Psoas muscle (tissue), 7 donors: ENCODE measurements at regions not wholly inside any gene's neighbourhood (a gene's known extent, or its start where the extent isn't known, plus 50 kb on each side); places are given as distances from the start of the nearest gene placed in this dataset.

Experiments
- ATAC-seq, 4 donors: fragments of 200-7000 bp; cut with Tn5 transposase; one replicate each; pipeline ENCODE4 v1.9.1; 2020; ENCODE audit warnings: moderate library complexity in 3 of 4, mild to moderate bottlenecking in 2 of 4
- DNase-seq, 2 donors: peaks; one replicate each; pipeline ENCODE4 v3.0.0-alpha.2; 2020
- H3K27ac ChIP-seq: fragments of 200-600 bp; one replicate; pipeline ENCODE4 v1.8.0; 2022
- H3K27me3 ChIP-seq, 3 donors: fragments of 200-600 bp in 1 of 3; one replicate each; pipeline versions ENCODE4 v1.6.1 to v1.8.0; 2013 to 2022; ENCODE audit warnings: low read length in 2 of 3, mild to moderate bottlenecking in 2 of 3, moderate library complexity in 1 of 3; ENCODE audit not compliant: insufficient read depth in 3 of 3
- H3K36me3 ChIP-seq, 2 donors: fragments of 200-600 bp in 1 of 2; one replicate each; pipeline versions ENCODE4 v1.6.1 to v1.8.0; 2013 to 2022; ENCODE audit warnings: low read depth in 1 of 2, mild to moderate bottlenecking in 1 of 2, moderate library complexity in 1 of 2; ENCODE audit not compliant: insufficient read depth in 1 of 2
- H3K4me1 ChIP-seq: fragments of 200-600 bp; one replicate; pipeline ENCODE4 v1.8.0; 2022
- H3K4me3 ChIP-seq: fragments of 200-600 bp; one replicate; pipeline ENCODE4 v1.8.0; 2022; ENCODE audit warnings: mild to moderate bottlenecking
- H3K9me3 ChIP-seq: fragments of 200-600 bp; one replicate; pipeline ENCODE4 v1.8.0; 2022
- CTCF ChIP-seq: fragments of 200-600 bp; IDR thresholded peaks from one replicate; pipeline ENCODE4 v1.8.0; 2022; ENCODE audit warnings: antibody characterized with exemption
- WGBS, 3 donors: extraction: QIAGEN DNeasy Blood & Tissue Kit; methylation state at CpG; one replicate each; pipeline versions ENCODE4 v1.1.6 to v1.1.7; 2013; 5-methylcytosine and 5-hydroxymethylcytosine counted together
- intact Hi-C, 2 donors: fragments of 100-400 bp; cut with DNase I; formaldehyde crosslinking; loops; one replicate each; pipeline versions ENCODE4 v1.11.0 to v1.14.2; 2022
- donor health status: healthy with polysubstance abuse.
- donor health status: DM: no; HTN: no; CAD: no; lungs with moderate emphysema.
- donor health status: Bipolar disorder and iron deficiency.
- donor health status: healthy.
- donor health status: DM: yes; HTN: yes; CAD: no.
- donor health status: DM: no; HTN: no; CAD: no.
- donor health status: DM: yes; HTN: yes; CAD: no.

- H3K4me3 ChIP-seq: no peak overlapping the region
- H3K4me1 ChIP-seq: no peaks in the 10 kb centered on the region
- intact Hi-C loops: no loop called here
- H3K9me3 ChIP-seq: no peaks in the 10 kb centered on the region
- no peaks in the 10 kb centered on the region for H3K36me3 ChIP-seq
- no peak for ATAC-seq
- no peak overlapping the region for H3K27ac ChIP-seq
- WGBS, 3 donors: 89 to 92% (median 89%) methylated on average over 2 of the region's 2 CpGs
- no peaks in the 10 kb centered on the region for H3K27me3 ChIP-seq
- no peak for TF ChIP-seq CTCF
- DNase-seq: no peak
Observed at GRCh38 chr6:134784336-134784735, 165.6 kb downstream of the ALDH8A1 start.

GRCh38 chr6:134778431-134778830, 171.5 kb downstream of the ALDH8A1 start:
- TF ChIP-seq CTCF: no peak
- WGBS, 3 donors: 94 to 97% (median 94%) methylated on average over 2 of the region's 2 CpGs
- intact Hi-C loops: no loop called here

GRCh38 chr6:134774201-134774638, 175.7 kb downstream of the ALDH8A1 start:
- no peaks in the 10 kb centered on the region for H3K36me3 ChIP-seq
- 56 to 65% (median 57%) methylated on average over 1 of the region's 1 CpG for WGBS, 3 donors
- DNase-seq: no peak
- ATAC-seq: no peak
- TF ChIP-seq CTCF: no peak
- no peaks in the 10 kb centered on the region for H3K27me3 ChIP-seq
- H3K9me3 ChIP-seq: no peaks in the 10 kb centered on the region
- H3K4me3 ChIP-seq: no peak overlapping the region
- no peak overlapping the region for H3K27ac ChIP-seq
- intact Hi-C loops: no loop called here
- H3K4me1 ChIP-seq: no peaks in the 10 kb centered on the region

More at GRCh38 chr6:134778431-134778830, 171.5 kb downstream of the ALDH8A1 start:
- DNase-seq: no peak
- H3K4me1 ChIP-seq: no peaks in the 10 kb centered on the region
- H3K4me3 ChIP-seq: no peak overlapping the region
- H3K9me3 ChIP-seq: no peaks in the 10 kb centered on the region
- H3K36me3 ChIP-seq: no peaks in the 10 kb centered on the region
- H3K27me3 ChIP-seq: no peaks in the 10 kb centered on the region
- H3K27ac ChIP-seq: no peak overlapping the region
- ATAC-seq: no peak

GRCh38 chr6:134772671-134773360, 177.1 kb downstream of the ALDH8A1 start:
- intact Hi-C loops: no loop called here
- no peaks in the 10 kb centered on the region for H3K36me3 ChIP-seq
- H3K27me3 ChIP-seq: no peaks in the 10 kb centered on the region
- no peaks in the 10 kb centered on the region for H3K4me1 ChIP-seq
- no peaks in the 10 kb centered on the region for H3K9me3 ChIP-seq
- WGBS, 3 donors: 89 to 98% (median 97%) methylated on average over 6 of the region's 6 CpGs
- no peak for DNase-seq
- no peak for TF ChIP-seq CTCF
- ATAC-seq: no peak
- no peak overlapping the region for H3K27ac ChIP-seq
- no peak overlapping the region for H3K4me3 ChIP-seq

GRCh38 chr6:134768931-134769330, 181.0 kb downstream of the ALDH8A1 start:
- DNase-seq (no peak), ATAC-seq (no peak)
- no peak overlapping the region for H3K27ac ChIP-seq
- 82 to 85% (median 84%) methylated on average over 2 of the region's 2 CpGs for WGBS, 3 donors
- no peaks in the 10 kb centered on the region for H3K4me1 ChIP-seq
- no peaks in the 10 kb centered on the region for H3K36me3 ChIP-seq
- TF ChIP-seq CTCF: no peak
- H3K27me3 ChIP-seq: no peaks in the 10 kb centered on the region
- no peaks in the 10 kb centered on the region for H3K9me3 ChIP-seq
- no peak overlapping the region for H3K4me3 ChIP-seq
- intact Hi-C loops: no loop called here
